H9 (cell line): ENCODE measurements at regions not wholly inside any gene's neighbourhood (a gene's known extent, or its start where the extent isn't known, plus 50 kb on each side); places are given as distances from the start of the nearest gene placed in this dataset.
A peak's percentile ranks its signal among the peaks of the same experiment; 100 is the strongest.

ENCODE experiments used
- DNase-seq: peaks from one replicate; pipeline ENCODE4 v3.0.0-alpha.2; 2017
- H2AFZ ChIP-seq: one replicate; pipeline ENCODE4 v1.6.1; 2013; ENCODE audit warnings: mild to moderate bottlenecking, low read length, control low read depth, moderate library complexity
- H2AK5ac ChIP-seq: 2 replicates; pipeline ENCODE4 v1.6.1; 2013; ENCODE audit warnings: low read length, control low read depth, mixed read lengths; ENCODE audit not compliant: insufficient read length
- H2BK120ac ChIP-seq: one replicate; pipeline ENCODE4 v1.6.1; 2013; ENCODE audit warnings: low read depth, mild to moderate bottlenecking, low read length, control low read depth, inconsistent platforms; ENCODE audit not compliant: poor library complexity, severe bottlenecking
- H2BK12ac ChIP-seq: 2 replicates; pipeline ENCODE4 v1.6.1; 2013; ENCODE audit warnings: low read length, control low read depth, mixed read lengths, low read depth; ENCODE audit not compliant: insufficient read length
- H2BK15ac ChIP-seq: 2 replicates; pipeline ENCODE4 v1.6.1; 2013; ENCODE audit warnings: low read depth, low read length, control low read depth
- H2BK20ac ChIP-seq: one replicate; pipeline ENCODE4 v1.6.1; 2013; ENCODE audit warnings: low read depth, mild to moderate bottlenecking, low read length, control low read depth, inconsistent platforms; ENCODE audit not compliant: poor library complexity, severe bottlenecking
- H2BK5ac ChIP-seq: 2 replicates; pipeline ENCODE4 v1.6.1; 2013; ENCODE audit warnings: low read length, control low read depth, mixed read lengths; ENCODE audit not compliant: insufficient read length
- H3K14ac ChIP-seq: 2 replicates; pipeline ENCODE4 v1.6.1; 2013; ENCODE audit warnings: low read length, control low read depth; ENCODE audit not compliant: insufficient read depth
- H3K18ac ChIP-seq: 2 replicates; pipeline ENCODE4 v1.6.1; 2013; ENCODE audit warnings: low read depth, mild to moderate bottlenecking, mixed read lengths, low read length, control low read depth; ENCODE audit not compliant: insufficient read length
- H3K23ac ChIP-seq: 2 replicates; pipeline ENCODE4 v1.6.1; 2013; ENCODE audit warnings: low read length, control low read depth, mixed read lengths, low read depth; ENCODE audit not compliant: insufficient read length
- H3K23me2 ChIP-seq: 2 replicates; pipeline ENCODE4 v1.6.1; 2013; ENCODE audit warnings: low read depth, mild to moderate bottlenecking, mixed read lengths, low read length, control low read depth; ENCODE audit not compliant: insufficient read length, poor library complexity, severe bottlenecking
- H3K27ac ChIP-seq: 2 replicates; pipeline ENCODE4 v1.5.1; 2013; ENCODE audit warnings: low read length, control low read depth, mixed read lengths, low read depth; ENCODE audit not compliant: insufficient read length
- H3K27me3 ChIP-seq: 2 replicates; pipeline ENCODE4 v1.6.1; 2013; ENCODE audit warnings: low read length, control low read depth, inconsistent platforms; ENCODE audit not compliant: insufficient read depth
- H3K4ac ChIP-seq: 2 replicates; pipeline ENCODE4 v1.6.1; 2013; ENCODE audit warnings: low read depth, mild to moderate bottlenecking, control low read depth, inconsistent platforms, low read length, moderate library complexity
- H3K4me1 ChIP-seq: 2 replicates; pipeline ENCODE4 v1.6.1; 2013; ENCODE audit warnings: low read length, control low read depth, inconsistent platforms; ENCODE audit not compliant: insufficient read depth
- H3K4me2 ChIP-seq: 2 replicates; pipeline ENCODE4 v1.6.1; 2013; ENCODE audit warnings: low read length, control low read depth, mixed read lengths; ENCODE audit not compliant: insufficient read length, insufficient read depth
- H3K56ac ChIP-seq: 2 replicates; pipeline ENCODE4 v1.6.1; 2013; ENCODE audit warnings: low read depth, mild to moderate bottlenecking, mixed read lengths, low read length, control low read depth; ENCODE audit not compliant: insufficient read length
- H3K79me1 ChIP-seq: 2 replicates; pipeline ENCODE4 v1.6.1; 2013; ENCODE audit warnings: low read depth, mild to moderate bottlenecking, moderate library complexity, low read length, control low read depth, inconsistent platforms; ENCODE audit not compliant: insufficient read depth, poor library complexity, severe bottlenecking
- H3K79me2 ChIP-seq: 2 replicates; pipeline ENCODE4 v1.6.1; 2013; ENCODE audit warnings: low read length, control low read depth, inconsistent platforms; ENCODE audit not compliant: insufficient read depth
- H3K9ac ChIP-seq: 2 replicates; pipeline ENCODE4 v1.6.1; 2013; ENCODE audit warnings: low read length, control low read depth, mixed read lengths; ENCODE audit not compliant: insufficient read length; ENCODE audit errors: extremely low read depth
- H3K9me3 ChIP-seq: one replicate; pipeline ENCODE4 v1.6.1; 2013; ENCODE audit warnings: low read depth, low read length, inconsistent platforms; ENCODE audit not compliant: control insufficient read depth
- H3T11ph ChIP-seq: one replicate; pipeline ENCODE4 v1.6.1; 2013; ENCODE audit warnings: mild to moderate bottlenecking, low read length, control low read depth, inconsistent platforms
- H4K20me1 ChIP-seq: one replicate; pipeline ENCODE4 v1.6.1; 2013; ENCODE audit not compliant: control insufficient read depth, insufficient read length, insufficient read depth
- H4K5ac ChIP-seq: 2 replicates; pipeline ENCODE4 v1.6.1; 2013; ENCODE audit warnings: low read depth, mild to moderate bottlenecking, mixed read lengths, low read length, control low read depth; ENCODE audit not compliant: insufficient read length
- H4K8ac ChIP-seq: replicated peaks from 2 replicates; pipeline ENCODE4 v1.6.1; 2013; ENCODE audit warnings: low read length, control low read depth, mixed read lengths, low read depth; ENCODE audit not compliant: insufficient read length
- H4K91ac ChIP-seq: 2 replicates; pipeline ENCODE4 v1.6.1; 2013; ENCODE audit warnings: low read depth, mild to moderate bottlenecking, moderate library complexity, mixed read lengths, low read length, control low read depth; ENCODE audit not compliant: insufficient read length
- H3K27ac Mint-ChIP-seq, 3 experiments: 2 replicates in 2 of 3; 3 replicates in 1 of 3; pipeline ENCODE4 v1.8.0; 2020 to 2021; ENCODE audit warnings: mixed read lengths in 3 of 3, mild to moderate bottlenecking in 1 of 3, moderate library complexity in 1 of 3
- H3K27me3 Mint-ChIP-seq: 2 replicates; pipeline ENCODE4 v1.8.0; 2021; ENCODE audit warnings: low read depth, mild to moderate bottlenecking, moderate library complexity, mixed read lengths
- H3K36me3 Mint-ChIP-seq, 3 experiments: 2 replicates in 2 of 3; 3 replicates in 1 of 3; pipeline ENCODE4 v1.8.0; 2020 to 2021; ENCODE audit warnings: low read depth in 3 of 3, mixed read lengths in 3 of 3; ENCODE audit not compliant: insufficient read depth in 1 of 3
- H3K4me1 Mint-ChIP-seq, 2 experiments: 2 replicates each; pipeline ENCODE4 v1.8.0; 2020; ENCODE audit warnings: mixed read lengths in 2 of 2
- H3K4me3 Mint-ChIP-seq, 2 experiments: 2 replicates in 1 of 2; 3 replicates in 1 of 2; pipeline ENCODE4 v1.8.0; 2020 to 2021; ENCODE audit warnings: mild to moderate bottlenecking in 2 of 2, mixed read lengths in 2 of 2, moderate library complexity in 1 of 2
- H3K9me3 Mint-ChIP-seq, 2 experiments: 2 replicates in 1 of 2; 3 replicates in 1 of 2; pipeline ENCODE4 v1.8.0; 2020; ENCODE audit warnings: mild to moderate bottlenecking in 2 of 2, mixed read lengths in 2 of 2, moderate library complexity in 1 of 2
- CTCF ChIP-seq: fragments of 200-600 bp; sonication (generic); conservative IDR thresholded peaks from 3 replicates; pipeline ENCODE4 v1.8.0; 2021; ENCODE audit warnings: antibody characterized with exemption, mild to moderate bottlenecking
- WGBS: extraction: QIAGEN DNeasy Blood & Tissue Kit; methylation state at CpG from one replicate; pipeline ENCODE4 v1.1.7; 2013; ENCODE audit warnings: missing lambda C conversion rate, low lambda C conversion rate, mixed read lengths; ENCODE audit not compliant: insufficient read length; ENCODE audit errors: extremely low coverage; 5-methylcytosine and 5-hydroxymethylcytosine counted together

GRCh38 chr18:26634631-26635030 is 86.3 kb upstream of the KCTD1 start:
- Histone ChIP-seq H2BK120ac (no peak overlapping the region), H2BK12ac (no peak overlapping the region), H2BK15ac (no peak overlapping the region), H3K27me3 (no peaks in the 10 kb centered on the region), H3K79me1 (no peaks in the 10 kb centered on the region), H3K56ac (no peak overlapping the region), H3K79me2 (no peaks in the 10 kb centered on the region), H4K5ac (no peak overlapping the region), H4K8ac (no peak overlapping the region), H3T11ph (no peak overlapping the region), H3K23ac (no peak overlapping the region), H2BK5ac (no peak overlapping the region), H2AK5ac (no peak overlapping the region), H3K4ac (no peak overlapping the region), H2BK20ac (no peak overlapping the region), H3K9me3 (no peaks in the 10 kb centered on the region), H3K9ac (no peak overlapping the region), H3K23me2 (no peaks in the 10 kb centered on the region), H3K4me2 (no peak overlapping the region), H3K27ac (no peak overlapping the region), H3K4me1 (no peaks in the 10 kb centered on the region), H3K14ac (no peak overlapping the region), H4K91ac (no peak overlapping the region), H4K20me1 (no peaks in the 10 kb centered on the region), H2AFZ (no peak overlapping the region), H3K18ac (no peak overlapping the region)
- peaks cover 3% of the 10 kb centered on the region for H3K27me3 Mint-ChIP-seq
- H3K36me3 Mint-ChIP-seq = no peaks in the 10 kb centered on the region; a peak in 1 of 7 replicates
- no peak overlapping the region for H3K4me3 Mint-ChIP-seq
- DNase-seq = no peak
- no peaks in the 10 kb centered on the region for H3K4me1 Mint-ChIP-seq
- H3K9me3 Mint-ChIP-seq = no peaks in the 10 kb centered on the region
- no peak for TF ChIP-seq CTCF
- WGBS = no CpG with 5 or more reads among the region's 4 CpGs
- peak overlapping the region in 1 of 3 experiments; percentile 55; a peak in 1 of 7 replicates for H3K27ac Mint-ChIP-seq
